ENCODE measurements at regions not wholly inside any gene's neighbourhood (a gene's known extent, or its start where the extent isn't known, plus 50 kb on each side); places are given as distances from the start of the nearest gene placed in this dataset.

GRCh38 chr2:61774351-61774750 lies 79.5 kb downstream of the FAM161A start:
- no peak for ATAC-seq (ENCODE audit: poor library complexity)
- Mint-ChIP-seq H3K4me3 (no peak overlapping the region), H3K9me3 (no peaks in the 10 kb centered on the region), H3K4me1 (ENCODE audit: low read depth) (no peaks in the 10 kb centered on the region), H3K27me3 (peaks cover 26% of the 10 kb centered on the region), H3K27ac (no peak overlapping the region), H3K36me3 (ENCODE audit: low read depth) (no peaks in the 10 kb centered on the region)
- no peak for TF ChIP-seq CTCF (IDR thresholded peaks at IDR 0.05)
- no peaks in the 10 kb centered on the region for H3K4me1 ChIP-seq (ENCODE audit: insufficient read depth, low read length)
- POLR2A ChIA-PET, result no interaction called here
- no peak overlapping the region for H3K4me3 ChIP-seq (ENCODE audit: low read length)
- intact Hi-C loops (cut with DNase I, micrococcal nuclease), result no loop called here
- DNase-seq, result no peak
- CTCF ChIA-PET, result no interaction called here
- H3K36me3 ChIP-seq (ENCODE audit: insufficient read depth, low read length), result no peaks in the 10 kb centered on the region
- H3K27ac ChIP-seq (ENCODE audit: low read depth in 1 of 2, low read length in 2 of 2), result no peak overlapping the region
- no peaks in the 10 kb centered on the region for H3K9me3 ChIP-seq (ENCODE audit: control insufficient read depth in 1 of 2, insufficient read depth in 1 of 2, low read length in 2 of 2)
- H3K27me3 ChIP-seq (ENCODE audit: control insufficient read depth in 1 of 2, insufficient read depth in 2 of 2, low read length in 2 of 2), result peaks cover 0 to 11% of the 10 kb centered on the region in 2 experiments

GRCh38 chr2:61771904-61772845 lies 81.7 kb downstream of the FAM161A start:
- Mint-ChIP-seq H3K27me3 (peaks cover 22% of the 10 kb centered on the region), H3K4me1 (ENCODE audit: low read depth) (no peaks in the 10 kb centered on the region)
- CTCF ChIA-PET, result no interaction called here

GRCh38 chr2:61770746-61771145 lies 83.1 kb downstream of the FAM161A start:
- Mint-ChIP-seq H3K27ac (no peak overlapping the region), H3K4me1 (ENCODE audit: low read depth) (no peaks in the 10 kb centered on the region), H3K9me3 (peaks cover 3% of the 10 kb centered on the region), H3K4me3 (no peak overlapping the region), H3K27me3 (peaks cover 8% of the 10 kb centered on the region), H3K36me3 (ENCODE audit: low read depth) (no peaks in the 10 kb centered on the region)
- Histone ChIP-seq H3K4me1 (ENCODE audit: insufficient read depth, low read length) (no peaks in the 10 kb centered on the region), H3K4me3 (ENCODE audit: low read length) (no peak overlapping the region), H3K9me3 (ENCODE audit: control insufficient read depth in 1 of 2, insufficient read depth in 1 of 2, low read length in 2 of 2) (peaks cover 0 to 5% of the 10 kb centered on the region in 2 experiments), H3K36me3 (ENCODE audit: insufficient read depth, low read length) (no peaks in the 10 kb centered on the region), H3K27me3 (ENCODE audit: control insufficient read depth in 1 of 2, insufficient read depth in 2 of 2, low read length in 2 of 2) (no peaks in the 10 kb centered on the region), H3K27ac (ENCODE audit: low read depth in 1 of 2, low read length in 2 of 2) (no peak overlapping the region)
- TF ChIP-seq CTCF (IDR thresholded peaks at IDR 0.05), result no peak
- DNase-seq (no peak), ATAC-seq (ENCODE audit: poor library complexity) (no peak)
- intact Hi-C loops (cut with DNase I, micrococcal nuclease), result no loop called here
- ChIA-PET CTCF (no interaction called here), POLR2A (no interaction called here)

More at GRCh38 chr2:61771904-61772845, 81.7 kb downstream of the FAM161A start:
- Histone ChIP-seq H3K27ac (ENCODE audit: low read depth in 1 of 2, low read length in 2 of 2) (no peak overlapping the region), H3K4me3 (ENCODE audit: low read length) (no peak overlapping the region), H3K9me3 (ENCODE audit: control insufficient read depth in 1 of 2, insufficient read depth in 1 of 2, low read length in 2 of 2) (peaks cover 0 to 1% of the 10 kb centered on the region in 2 experiments), H3K36me3 (ENCODE audit: insufficient read depth, low read length) (no peaks in the 10 kb centered on the region), H3K4me1 (ENCODE audit: insufficient read depth, low read length) (no peaks in the 10 kb centered on the region), H3K27me3 (ENCODE audit: control insufficient read depth in 1 of 2, insufficient read depth in 2 of 2, low read length in 2 of 2) (peaks cover 0 to 5% of the 10 kb centered on the region in 2 experiments)
- no peak for TF ChIP-seq CTCF (IDR thresholded peaks at IDR 0.05)
- intact Hi-C loops (cut with DNase I, micrococcal nuclease), result no loop called here
- DNase-seq, result no peak
- no peak overlapping the region for H3K4me3 Mint-ChIP-seq
- ATAC-seq (ENCODE audit: poor library complexity), result no peak
- POLR2A ChIA-PET, result interaction anchor here (0.6 to 1.0 kb wide), 2 partner anchors 8 to 90 kb away, joined by 3 to 4 read pairs; no protein-coding TSS in a partner anchor
- no peaks in the 10 kb centered on the region for H3K9me3 Mint-ChIP-seq
- H3K27ac Mint-ChIP-seq, result no peak overlapping the region
- H3K36me3 Mint-ChIP-seq (ENCODE audit: low read depth), result no peaks in the 10 kb centered on the region
